ENCODE measurements at regions not wholly inside any gene's neighbourhood (a gene's known extent, or its start where the extent isn't known, plus 50 kb on each side); places are given as distances from the start of the nearest gene placed in this dataset.

DNA sequence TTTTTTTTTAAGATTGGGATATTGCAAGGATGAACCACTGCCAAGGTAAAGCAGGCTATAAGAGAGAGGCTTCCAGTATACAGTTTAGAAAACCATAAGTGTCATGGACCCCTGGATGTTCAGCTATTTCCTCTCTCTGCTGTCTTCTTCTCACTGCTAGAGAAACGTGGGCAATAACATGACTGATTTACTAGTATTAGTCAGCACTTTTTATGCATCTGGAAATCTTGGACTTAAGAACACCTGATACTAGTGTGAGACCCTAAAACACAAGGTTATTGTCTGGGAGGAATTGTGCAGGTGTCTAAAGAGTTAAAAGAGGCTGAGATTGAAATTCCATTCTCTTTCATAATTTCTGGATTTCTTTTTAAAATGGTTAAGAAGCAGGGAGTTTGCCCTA, 460.6 kb upstream of the MCTP2 start:
- TF ChIP-seq GATA3 (IDR thresholded peaks at IDR 0.05; ENCODE audit: low read depth, low read length) (no peak), GATA2 (IDR thresholded peaks at IDR 0.05; ENCODE audit: low read depth, low read length) (no peak)

- TF ChIP-seq GATA3 (IDR thresholded peaks at IDR 0.05; ENCODE audit: low read depth, low read length) = no peak
- TF ChIP-seq GATA2 (IDR thresholded peaks at IDR 0.05; ENCODE audit: low read depth, low read length) = no peak
Measured at GRCh38 chr15:93762036-93762435, 469.3 kb upstream of the MCTP2 start.

DNA sequence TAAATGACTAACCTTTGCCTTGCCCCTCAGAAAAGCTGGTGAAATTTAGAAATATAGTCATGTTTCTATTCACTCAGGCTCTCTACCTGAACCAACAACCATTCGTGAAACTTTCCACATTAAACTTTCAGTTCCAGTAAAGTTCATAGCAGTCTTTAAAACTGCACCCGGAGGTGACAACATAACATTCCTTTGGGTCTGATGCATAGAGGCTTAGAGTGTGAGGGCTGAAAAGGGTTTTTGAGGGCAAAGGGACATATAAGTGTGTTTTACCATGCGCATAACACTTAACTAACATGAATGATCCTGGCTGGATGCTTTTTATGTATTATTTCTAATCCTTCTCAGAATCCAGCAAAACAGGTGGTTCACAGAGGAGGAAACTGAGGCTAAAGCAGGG, 471.7 kb upstream of the MCTP2 start:
- TF ChIP-seq GATA2 (IDR thresholded peaks at IDR 0.05; ENCODE audit: low read depth, low read length) (no peak), GATA3 (IDR thresholded peaks at IDR 0.05; ENCODE audit: low read depth, low read length) (no peak)

GRCh38 chr15:93758824-93759223, 472.5 kb upstream of the MCTP2 start:
- TF ChIP-seq GATA2 (IDR thresholded peaks at IDR 0.05; ENCODE audit: low read depth, low read length) (no peak), GATA3 (IDR thresholded peaks at IDR 0.05; ENCODE audit: low read depth, low read length) (no peak)

- TF ChIP-seq GATA2 (IDR thresholded peaks at IDR 0.05; ENCODE audit: low read depth, low read length) (no peak), GATA3 (IDR thresholded peaks at IDR 0.05; ENCODE audit: low read depth, low read length) (no peak)
Measured at GRCh38 chr15:93748710-93749109, 482.7 kb upstream of the MCTP2 start.

DNA sequence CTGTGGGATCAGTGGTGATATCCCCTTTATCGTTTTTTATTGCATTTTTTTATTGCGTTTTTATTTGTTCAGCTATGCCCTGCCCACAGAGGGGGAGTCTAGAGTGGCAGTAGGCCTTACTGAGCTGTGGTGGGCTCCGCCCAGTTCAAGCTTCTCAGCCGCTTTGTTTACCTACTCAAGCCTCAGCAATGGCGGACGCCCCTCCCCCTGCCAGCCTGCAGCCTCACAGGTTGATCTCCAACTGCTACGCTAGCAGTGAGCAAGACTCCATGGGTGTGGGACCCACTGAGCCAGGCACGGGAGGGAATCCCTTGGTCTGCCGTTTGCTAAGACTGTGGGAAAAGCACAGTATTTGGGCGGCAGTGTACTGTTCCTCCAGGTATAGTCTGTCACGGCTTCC, 500.6 kb upstream of the MCTP2 start:
- TF ChIP-seq GATA2 (IDR thresholded peaks at IDR 0.05; ENCODE audit: low read depth, low read length) = no peak
- no peak for TF ChIP-seq GATA3 (IDR thresholded peaks at IDR 0.05; ENCODE audit: low read depth, low read length)

DNA sequence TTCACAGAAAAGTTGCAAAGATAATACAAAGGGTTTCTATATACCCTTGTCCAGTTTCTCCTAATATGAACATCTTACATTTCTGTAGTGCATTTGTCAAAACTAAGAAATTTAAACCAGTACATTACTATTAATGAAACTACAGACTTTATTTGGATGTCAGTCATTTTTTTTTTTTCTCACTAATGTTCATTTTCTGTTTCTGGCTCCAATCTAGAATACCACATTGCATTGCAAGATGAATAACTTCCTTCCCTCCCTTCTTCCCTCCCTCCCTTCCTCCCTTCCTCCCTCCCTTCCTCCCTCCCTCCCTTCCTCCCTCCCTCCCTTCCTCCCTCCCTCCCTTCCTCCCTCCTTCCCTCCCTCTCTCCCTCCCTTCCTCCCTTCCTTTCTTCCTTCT, 509.2 kb upstream of the MCTP2 start:
- TF ChIP-seq GATA3 (IDR thresholded peaks at IDR 0.05; ENCODE audit: low read depth, low read length) (no peak), GATA2 (IDR thresholded peaks at IDR 0.05; ENCODE audit: low read depth, low read length) (no peak)

DNA sequence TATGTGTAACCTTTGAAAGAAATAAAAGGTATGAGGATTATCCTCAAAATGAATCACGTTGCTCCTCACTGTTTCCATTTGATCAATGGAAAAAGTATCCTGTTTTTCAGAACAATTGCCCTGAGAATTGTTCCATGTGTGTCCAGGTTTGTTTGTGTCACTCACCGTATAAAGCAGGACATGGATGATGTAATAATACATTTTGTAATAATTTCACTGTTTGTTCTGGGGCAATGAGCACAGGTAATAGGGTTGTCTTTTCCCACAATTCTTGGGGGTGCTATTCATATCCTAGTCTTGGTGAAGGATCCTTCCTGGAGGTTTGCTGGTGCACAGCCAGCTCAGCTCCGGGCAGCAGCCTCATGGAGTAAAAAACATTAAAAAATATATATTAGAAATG, 510.8 kb upstream of the MCTP2 start:
- TF ChIP-seq GATA3 (IDR thresholded peaks at IDR 0.05; ENCODE audit: low read depth, low read length) (no peak), GATA2 (IDR thresholded peaks at IDR 0.05; ENCODE audit: low read depth, low read length) (no peak)

DNA sequence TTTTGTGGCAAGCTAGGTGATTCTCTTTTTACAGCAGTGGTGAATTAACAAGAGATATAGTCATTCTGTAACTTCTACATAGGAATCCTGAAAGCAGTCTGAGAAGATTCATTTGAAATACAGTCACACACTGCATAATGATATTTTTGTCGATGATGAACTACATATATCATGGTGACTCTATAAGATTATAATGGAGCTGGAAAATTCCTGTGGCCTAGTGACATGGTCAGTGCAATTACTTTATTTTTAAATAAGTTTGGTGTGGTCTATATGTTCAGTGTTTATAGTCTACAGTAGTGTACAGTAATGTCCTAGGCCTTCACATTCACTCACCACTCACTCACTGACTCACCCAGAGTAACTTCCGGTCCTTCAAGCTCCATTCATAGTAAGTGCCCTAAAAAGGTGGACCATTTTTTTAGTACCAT, 511.4 kb upstream of the MCTP2 start:
- TF ChIP-seq GATA3 (IDR thresholded peaks at IDR 0.05; ENCODE audit: low read depth, low read length) = no peak
- no peak for TF ChIP-seq GATA2 (IDR thresholded peaks at IDR 0.05; ENCODE audit: low read depth, low read length)

DNA sequence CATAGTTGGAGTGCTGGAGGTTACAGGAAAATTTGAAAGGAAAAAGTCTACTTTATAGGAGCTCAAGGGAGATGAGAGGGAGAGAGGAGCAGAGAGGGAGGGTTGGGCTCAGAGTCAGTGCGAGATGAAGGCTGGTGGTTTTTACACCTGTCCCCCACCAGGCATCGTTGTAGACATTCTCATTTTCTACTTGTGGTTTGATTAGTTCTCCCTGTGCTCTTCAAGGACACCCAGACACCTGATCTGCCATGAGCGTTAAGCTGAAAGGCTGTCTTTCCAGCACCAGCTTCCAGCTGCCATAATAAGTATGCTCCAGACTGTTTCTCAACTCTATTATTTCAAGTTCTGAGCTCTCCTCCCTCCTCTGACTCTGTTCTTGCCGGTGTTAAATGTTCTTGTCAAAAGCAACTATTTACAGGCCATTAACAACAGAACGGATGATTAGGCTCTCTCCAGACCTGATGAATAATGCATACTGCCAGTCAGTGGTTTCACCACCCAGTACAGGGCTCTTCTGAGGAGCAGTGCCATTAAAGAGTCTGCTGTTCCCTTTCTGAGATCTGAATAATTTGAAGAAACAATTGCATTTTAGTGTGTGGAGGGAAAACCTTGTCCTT, 514.6 kb upstream of the MCTP2 start:
- TF ChIP-seq GATA3 (IDR thresholded peaks at IDR 0.05; ENCODE audit: low read depth, low read length) (no peak), GATA2 (IDR thresholded peaks at IDR 0.05; ENCODE audit: low read depth, low read length) (no peak)

- TF ChIP-seq GATA2 (IDR thresholded peaks at IDR 0.05; ENCODE audit: low read depth, low read length) (no peak), GATA3 (IDR thresholded peaks at IDR 0.05; ENCODE audit: low read depth, low read length) (no peak)
Measured at GRCh38 chr15:93709708-93710107, 521.7 kb upstream of the MCTP2 start.

GRCh38 chr15:93708724-93709445, 522.5 kb upstream of the MCTP2 start:
- TF ChIP-seq GATA3 (IDR thresholded peaks at IDR 0.05; ENCODE audit: low read depth, low read length) (no peak), GATA2 (IDR thresholded peaks at IDR 0.05; ENCODE audit: low read depth, low read length) (no peak)

GRCh38 chr15:93707751-93708150, 523.6 kb upstream of the MCTP2 start:
- no peak for TF ChIP-seq GATA3 (IDR thresholded peaks at IDR 0.05; ENCODE audit: low read depth, low read length)
- no peak for TF ChIP-seq GATA2 (IDR thresholded peaks at IDR 0.05; ENCODE audit: low read depth, low read length)

DNA sequence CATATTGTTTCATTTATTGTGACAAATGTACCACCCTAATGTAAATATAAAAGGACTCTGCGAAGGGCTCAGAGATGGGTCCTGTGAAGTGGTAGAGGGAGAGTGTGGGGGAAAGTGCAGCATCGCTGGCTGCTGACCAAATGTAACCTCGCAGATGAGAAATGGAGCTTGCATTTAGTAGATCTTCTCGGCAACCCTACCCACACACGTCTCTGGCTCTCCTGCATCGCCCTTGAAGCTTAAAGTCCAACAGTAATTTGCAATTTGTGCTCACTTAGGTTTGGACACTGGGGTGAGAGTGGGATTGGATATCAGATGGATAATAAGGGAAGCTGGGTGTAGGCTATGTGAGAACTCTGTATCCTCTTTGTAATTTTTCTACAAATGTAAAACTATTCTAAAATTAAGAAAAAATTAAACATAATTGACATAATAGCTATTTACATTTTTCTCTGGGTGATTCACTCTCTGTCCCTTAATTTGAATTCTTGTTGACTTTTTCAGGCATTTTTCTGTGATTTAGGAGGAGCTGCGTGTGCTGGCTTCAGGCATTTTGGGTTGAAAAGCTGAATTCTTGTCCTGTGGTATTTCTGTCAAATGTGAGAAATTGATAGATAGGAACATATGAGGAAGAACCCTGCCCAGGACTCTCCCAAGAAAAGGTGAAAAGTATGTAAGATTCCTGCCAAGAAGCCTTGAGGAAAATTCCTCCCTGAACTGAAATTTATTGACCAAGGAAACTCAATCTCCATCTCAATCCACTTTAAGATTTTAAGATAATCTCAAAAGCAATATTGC, 524.7 kb upstream of the MCTP2 start:
- TF ChIP-seq GATA3 (IDR thresholded peaks at IDR 0.05; ENCODE audit: low read depth, low read length) = no peak
- TF ChIP-seq GATA2 (IDR thresholded peaks at IDR 0.05; ENCODE audit: low read depth, low read length) = no peak

Data from SH-SY5Y (cell line).